ENCODE measurements at regions not wholly inside any gene's neighbourhood (a gene's known extent, or its start where the extent isn't known, plus 50 kb on each side); places are given as distances from the start of the nearest gene placed in this dataset.

DNA sequence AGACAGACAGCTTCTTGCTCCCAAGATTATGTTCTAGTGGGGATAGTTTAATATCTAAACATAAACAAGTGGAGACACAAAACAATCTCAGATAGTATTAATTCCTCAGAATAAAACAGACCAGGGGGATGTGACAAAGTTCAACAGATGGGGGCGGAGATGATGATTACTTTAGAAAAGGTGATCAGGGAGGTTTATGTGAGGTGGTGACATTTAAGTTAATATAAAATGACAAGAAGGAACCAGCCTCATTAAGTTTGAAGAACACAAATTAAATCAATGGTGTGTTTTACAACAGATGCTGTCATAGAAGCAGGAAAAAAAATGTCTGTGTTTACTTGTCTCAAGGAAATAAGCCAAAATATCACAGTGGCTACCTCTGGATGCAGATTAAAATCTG lies 119.6 kb upstream of the HMHB1 start:
- Histone ChIP-seq H3K27me3 (ENCODE audit: insufficient read depth, low read length) (no peaks in the 10 kb centered on the region), H3K9me3 (ENCODE audit: control insufficient read depth in 1 of 2, low read length in 2 of 2) (peaks cover 0 to 4% of the 10 kb centered on the region in 2 donors), H3K27ac (ENCODE audit: low read depth, low read length) (no peak overlapping the region), H3K36me3 (ENCODE audit: insufficient read depth, low read length) (no peaks in the 10 kb centered on the region), H3K4me3 (ENCODE audit: low read length in 2 of 2) (no peak overlapping the region), H3K4me1 (ENCODE audit: insufficient read depth, low read length) (peaks cover 17% of the 10 kb centered on the region)
- CTCF ChIA-PET (ENCODE audit: partially characterized antibody), result no interaction called here
- no peak overlapping the region for H3K4me3 Mint-ChIP-seq
- intact Hi-C loops (cut with micrococcal nuclease), result no loop called here
- DNase-seq, result no peak
- peaks cover 0 to 4% of the 10 kb centered on the region in 2 donors for H3K36me3 Mint-ChIP-seq
- peaks cover 8 to 23% (median 10%) of the 10 kb centered on the region in 4 donors for H3K4me1 Mint-ChIP-seq
- no peak overlapping the region for H3K27ac Mint-ChIP-seq
- peaks cover 0 to 18% (median 13%) of the 10 kb centered on the region in 8 donors for H3K9me3 Mint-ChIP-seq
- POLR2A ChIA-PET (ENCODE audit: partially characterized antibody), result no interaction called here
- H3K27me3 Mint-ChIP-seq, result peaks cover 4% of the 10 kb centered on the region in 2 donors

DNA sequence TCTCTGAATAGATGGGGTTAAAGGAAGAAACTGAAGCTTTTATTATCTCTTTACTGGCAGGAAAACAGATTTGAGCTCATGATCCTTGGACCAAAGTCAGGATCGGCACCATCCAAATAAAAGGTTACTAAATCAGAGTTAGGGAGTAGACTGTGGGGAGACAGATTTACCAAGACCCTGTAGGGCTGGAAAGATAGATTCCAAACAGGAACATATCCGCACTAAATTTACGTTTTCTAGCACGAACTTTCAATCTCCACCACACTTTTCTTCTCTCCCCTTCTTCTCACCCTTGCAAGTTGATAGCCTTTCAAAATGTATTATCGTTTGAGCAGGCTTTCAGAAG lies 120.0 kb upstream of the HMHB1 start:
- ChIA-PET CTCF (ENCODE audit: partially characterized antibody) (no interaction called here), POLR2A (ENCODE audit: partially characterized antibody) (no interaction called here)
- Histone ChIP-seq H3K27ac (ENCODE audit: low read depth, low read length) (no peak overlapping the region), H3K9me3 (ENCODE audit: control insufficient read depth in 1 of 2, low read length in 2 of 2) (peaks cover 0 to 4% of the 10 kb centered on the region in 2 donors), H3K27me3 (ENCODE audit: insufficient read depth, low read length) (no peaks in the 10 kb centered on the region), H3K36me3 (ENCODE audit: insufficient read depth, low read length) (no peaks in the 10 kb centered on the region), H3K4me1 (ENCODE audit: insufficient read depth, low read length) (peaks cover 17% of the 10 kb centered on the region), H3K4me3 (ENCODE audit: low read length in 2 of 2) (no peak overlapping the region)
- intact Hi-C loops (cut with micrococcal nuclease), result no loop called here
- Mint-ChIP-seq H3K4me3 (no peak overlapping the region), H3K27ac (no peak overlapping the region), H3K27me3 (peaks cover 4% of the 10 kb centered on the region in 2 donors), H3K9me3 (peaks cover 0 to 18% (median 13%) of the 10 kb centered on the region in 8 donors), H3K36me3 (peaks cover 0 to 4% of the 10 kb centered on the region in 2 donors), H3K4me1 (peaks cover 8 to 23% (median 10%) of the 10 kb centered on the region in 4 donors)
- DNase-seq, result no peak

- Histone ChIP-seq H3K9me3 (ENCODE audit: control insufficient read depth in 1 of 2, low read length in 2 of 2) (peaks cover 0 to 4% of the 10 kb centered on the region in 2 donors), H3K4me1 (ENCODE audit: insufficient read depth, low read length) (peaks cover 17% of the 10 kb centered on the region), H3K27me3 (ENCODE audit: insufficient read depth, low read length) (no peaks in the 10 kb centered on the region), H3K4me3 (ENCODE audit: low read length in 2 of 2) (no peak overlapping the region), H3K36me3 (ENCODE audit: insufficient read depth, low read length) (no peaks in the 10 kb centered on the region), H3K27ac (ENCODE audit: low read depth, low read length) (no peak overlapping the region)
- peaks cover 8 to 23% (median 10%) of the 10 kb centered on the region in 4 donors for H3K4me1 Mint-ChIP-seq
- peaks cover 0 to 4% of the 10 kb centered on the region in 2 donors for H3K36me3 Mint-ChIP-seq
- H3K4me3 Mint-ChIP-seq, result no peak overlapping the region
- ChIA-PET CTCF (ENCODE audit: partially characterized antibody) (no interaction called here), POLR2A (ENCODE audit: partially characterized antibody) (no interaction called here)
- DNase-seq, result no peak
- H3K27ac Mint-ChIP-seq, result no peak overlapping the region
- intact Hi-C loops (cut with micrococcal nuclease), result no loop called here
- peaks cover 4% of the 10 kb centered on the region in 2 donors for H3K27me3 Mint-ChIP-seq
- peaks cover 0 to 18% (median 13%) of the 10 kb centered on the region in 8 donors for H3K9me3 Mint-ChIP-seq
Measured at GRCh38 chr5:143691287-143691944, 120.5 kb upstream of the HMHB1 start.

GRCh38 chr5:143687604-143688003 lies 124.4 kb upstream of the HMHB1 start:
- no peak overlapping the region for H3K4me3 ChIP-seq (ENCODE audit: low read length in 2 of 2)
- Mint-ChIP-seq H3K4me3 (no peak overlapping the region), H3K4me1 (no peaks in the 10 kb centered on the region), H3K36me3 (peaks cover 0 to 4% of the 10 kb centered on the region in 2 donors), H3K27ac (no peak overlapping the region), H3K27me3 (peaks cover 2 to 6% of the 10 kb centered on the region in 2 donors), H3K9me3 (peaks cover 0 to 18% (median 13%) of the 10 kb centered on the region in 8 donors)
- CTCF ChIA-PET (ENCODE audit: partially characterized antibody), result no interaction called here
- DNase-seq, result no peak
- POLR2A ChIA-PET (ENCODE audit: partially characterized antibody), result no interaction called here
- H3K4me1 ChIP-seq (ENCODE audit: insufficient read depth, low read length), result no peaks in the 10 kb centered on the region
- no peaks in the 10 kb centered on the region for H3K36me3 ChIP-seq (ENCODE audit: insufficient read depth, low read length)
- peaks cover 0 to 4% of the 10 kb centered on the region in 2 donors for H3K9me3 ChIP-seq (ENCODE audit: control insufficient read depth in 1 of 2, low read length in 2 of 2)
- H3K27ac ChIP-seq (ENCODE audit: low read depth, low read length), result no peak overlapping the region
- intact Hi-C loops (cut with micrococcal nuclease), result no loop called here
- H3K27me3 ChIP-seq (ENCODE audit: insufficient read depth, low read length), result no peaks in the 10 kb centered on the region

- ChIA-PET POLR2A (ENCODE audit: partially characterized antibody) (no interaction called here), CTCF (ENCODE audit: partially characterized antibody) (no interaction called here)
- Histone ChIP-seq H3K4me1 (ENCODE audit: insufficient read depth, low read length) (no peaks in the 10 kb centered on the region), H3K9me3 (ENCODE audit: control insufficient read depth in 1 of 2, low read length in 2 of 2) (no peaks in the 10 kb centered on the region), H3K36me3 (ENCODE audit: insufficient read depth, low read length) (no peaks in the 10 kb centered on the region), H3K27ac (ENCODE audit: low read depth, low read length) (no peak overlapping the region), H3K27me3 (ENCODE audit: insufficient read depth, low read length) (no peaks in the 10 kb centered on the region), H3K4me3 (ENCODE audit: low read length in 2 of 2) (no peak overlapping the region)
- DNase-seq, result no peak
- peaks cover 0 to 2% of the 10 kb centered on the region in 2 donors for H3K36me3 Mint-ChIP-seq
- peaks cover 0 to 12% (median 9%) of the 10 kb centered on the region in 8 donors for H3K9me3 Mint-ChIP-seq
- H3K4me3 Mint-ChIP-seq, result no peak overlapping the region
- H3K27ac Mint-ChIP-seq, result no peak overlapping the region
- intact Hi-C loops (cut with micrococcal nuclease), result no loop called here
- H3K27me3 Mint-ChIP-seq, result peaks cover 0 to 4% of the 10 kb centered on the region in 2 donors
- H3K4me1 Mint-ChIP-seq, result no peaks in the 10 kb centered on the region
Measured at GRCh38 chr5:143685246-143685815, 126.6 kb upstream of the HMHB1 start.

DNA sequence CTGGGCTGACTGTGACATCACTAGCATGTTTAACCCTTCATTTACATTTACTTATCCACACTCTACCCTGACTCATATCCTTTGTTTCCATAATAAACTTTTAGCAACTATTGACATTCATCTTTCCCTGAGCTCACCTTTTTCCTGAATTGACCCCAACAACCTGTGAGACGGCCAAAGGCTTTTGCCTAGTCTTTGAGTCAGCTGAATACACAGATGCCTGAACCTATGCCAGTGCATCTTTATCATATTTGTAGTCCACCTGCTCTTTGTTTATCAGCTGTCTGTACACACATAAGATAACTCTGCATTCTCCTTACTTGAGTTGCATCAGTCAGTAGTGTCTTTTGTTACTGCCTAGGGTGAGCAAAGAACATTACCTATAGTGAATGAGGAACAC lies 128.5 kb upstream of the HMHB1 start:
- Histone ChIP-seq H3K36me3 (ENCODE audit: insufficient read depth, low read length) (no peaks in the 10 kb centered on the region), H3K9me3 (ENCODE audit: control insufficient read depth in 1 of 2, low read length in 2 of 2) (no peaks in the 10 kb centered on the region), H3K27ac (ENCODE audit: low read depth, low read length) (no peak overlapping the region), H3K4me1 (ENCODE audit: insufficient read depth, low read length) (no peaks in the 10 kb centered on the region), H3K4me3 (ENCODE audit: low read length in 2 of 2) (no peak overlapping the region), H3K27me3 (ENCODE audit: insufficient read depth, low read length) (no peaks in the 10 kb centered on the region)
- ChIA-PET CTCF (ENCODE audit: partially characterized antibody) (no interaction called here), POLR2A (ENCODE audit: partially characterized antibody) (no interaction called here)
- intact Hi-C loops (cut with micrococcal nuclease), result no loop called here
- Mint-ChIP-seq H3K9me3 (peaks cover 0 to 2% (median 0%) of the 10 kb centered on the region in 8 donors), H3K36me3 (no peaks in the 10 kb centered on the region), H3K27ac (no peak overlapping the region), H3K4me1 (no peaks in the 10 kb centered on the region), H3K27me3 (peaks cover 0 to 3% of the 10 kb centered on the region in 2 donors), H3K4me3 (no peak overlapping the region)
- DNase-seq, result no peak

- Histone ChIP-seq H3K27ac (ENCODE audit: low read depth, low read length) (no peak overlapping the region), H3K4me3 (ENCODE audit: low read length in 2 of 2) (no peak overlapping the region), H3K4me1 (ENCODE audit: insufficient read depth, low read length) (no peaks in the 10 kb centered on the region), H3K36me3 (ENCODE audit: insufficient read depth, low read length) (no peaks in the 10 kb centered on the region), H3K9me3 (ENCODE audit: control insufficient read depth in 1 of 2, low read length in 2 of 2) (no peaks in the 10 kb centered on the region), H3K27me3 (ENCODE audit: insufficient read depth, low read length) (no peaks in the 10 kb centered on the region)
- intact Hi-C loops (cut with micrococcal nuclease), result no loop called here
- ChIA-PET POLR2A (ENCODE audit: partially characterized antibody) (no interaction called here), CTCF (ENCODE audit: partially characterized antibody) (no interaction called here)
- Mint-ChIP-seq H3K36me3 (no peaks in the 10 kb centered on the region), H3K27ac (no peak overlapping the region), H3K9me3 (no peaks in the 10 kb centered on the region), H3K4me3 (no peak overlapping the region), H3K27me3 (peaks cover 0 to 3% of the 10 kb centered on the region in 2 donors), H3K4me1 (no peaks in the 10 kb centered on the region)
- no peak for DNase-seq
Measured at GRCh38 chr5:143682929-143683386, 129.0 kb upstream of the HMHB1 start.

Measured in CD4-positive, alpha-beta memory T cell (primary cell).